Ramos (cell line): ENCODE measurements at regions not wholly inside any gene's neighbourhood (a gene's known extent, or its start where the extent isn't known, plus 50 kb on each side); places are given as distances from the start of the nearest gene placed in this dataset.

Experiments used
- in situ Hi-C: fragments of 300-500 bp; cut with MboI; formaldehyde crosslinking; loops from one replicate; pipeline ENCODE4 v1.14.3; 2022; ENCODE audit warnings: low sequenced_read_pairs; ENCODE audit not compliant: unreplicated experiment

GRCh38 chr7:156238366-156239133 lies 402.0 kb upstream of the RNF32 start:
- in situ Hi-C loops = no loop called here

- in situ Hi-C loops = no loop called here
Observed at GRCh38 chr7:156237614-156238013, 403.0 kb upstream of the RNF32 start.

- in situ Hi-C loops = no loop called here
Observed at GRCh38 chr7:156236936-156237599, 403.5 kb upstream of the RNF32 start.

- in situ Hi-C loops = no loop called here
Observed at GRCh38 chr7:156236181-156236889, 404.2 kb upstream of the RNF32 start.

GRCh38 chr7:156234666-156235494 lies 405.7 kb upstream of the RNF32 start:
- in situ Hi-C loops = no loop called here

- in situ Hi-C loops = no loop called here
Observed at GRCh38 chr7:156234192-156234591, 406.4 kb upstream of the RNF32 start.

- in situ Hi-C loops = no loop called here
Observed at GRCh38 chr7:156232931-156233705, 407.5 kb upstream of the RNF32 start.

- in situ Hi-C loops = no loop called here
Observed at GRCh38 chr7:156230576-156230975, 410.0 kb upstream of the RNF32 start.

GRCh38 chr7:156224833-156225225 lies 412.6 kb upstream of the SHH start:
- in situ Hi-C loops = no loop called here

- in situ Hi-C loops = no loop called here
Observed at GRCh38 chr7:156223935-156224832, 411.9 kb upstream of the SHH start.

- in situ Hi-C loops = no loop called here
Observed at GRCh38 chr7:156222611-156223010, 410.3 kb upstream of the SHH start.

- in situ Hi-C loops = no loop called here
Observed at GRCh38 chr7:156222151-156222550, 409.9 kb upstream of the SHH start.

- in situ Hi-C loops = no loop called here
Observed at GRCh38 chr7:156220701-156221100, 408.4 kb upstream of the SHH start.

- in situ Hi-C loops = no loop called here
Observed at GRCh38 chr7:156220078-156220605, 407.9 kb upstream of the SHH start.

GRCh38 chr7:156219307-156220077 lies 407.2 kb upstream of the SHH start:
- in situ Hi-C loops = no loop called here

- in situ Hi-C loops = no loop called here
Observed at GRCh38 chr7:156218544-156219306, 406.5 kb upstream of the SHH start.

GRCh38 chr7:156217803-156218202 lies 405.5 kb upstream of the SHH start:
- in situ Hi-C loops = no loop called here
